Mucosa of descending colon (tissue), 3 donors: ENCODE measurements at regions not wholly inside any gene's neighbourhood (a gene's known extent, or its start where the extent isn't known, plus 50 kb on each side); places are given as distances from the start of the nearest gene placed in this dataset.

ENCODE experiments used
- ATAC-seq: fragments of 200-7000 bp; cut with Tn5 transposase; one replicate; pipeline ENCODE4 v1.9.1; 2020; ENCODE audit warnings: mild to moderate bottlenecking, moderate library complexity
- DNase-seq, 3 donors: peaks; one replicate each; pipeline ENCODE4 v3.0.0-alpha.2; 2020
- H3K36me3 ChIP-seq: fragments of 200-600 bp; one replicate; pipeline ENCODE4 v1.8.0; 2021; ENCODE audit warnings: low read depth, mild to moderate bottlenecking
- H3K4me1 ChIP-seq: fragments of 200-600 bp; one replicate; pipeline ENCODE4 v1.8.0; 2021; ENCODE audit warnings: low read depth, mild to moderate bottlenecking
- H3K4me3 ChIP-seq: fragments of 200-600 bp; one replicate; pipeline ENCODE4 v1.8.0; 2021; ENCODE audit warnings: mild to moderate bottlenecking
- H3K9me3 ChIP-seq: fragments of 200-600 bp; one replicate; pipeline ENCODE4 v1.8.0; 2021; ENCODE audit warnings: mild to moderate bottlenecking
- CTCF ChIP-seq: fragments of 200-600 bp; IDR thresholded peaks from one replicate; pipeline ENCODE4 v1.8.0; 2022; ENCODE audit warnings: antibody characterized with exemption, mild to moderate bottlenecking
- intact Hi-C, 2 donors: fragments of 100-400 bp; cut with DNase I in 1 of 2; cut with micrococcal nuclease in 1 of 2; formaldehyde crosslinking; loops; one replicate each; pipeline versions ENCODE4 v1.11.0 to v1.11.1; 2022; cut with DNase I, micrococcal nuclease
- donor health status: DM: no; HTN: no; CAD: no; lungs with moderate emphysema.
- donor health status: DM: no; HTN: no; CAD: no.
- donor health status: DM: no; HTN: yes; CAD: no.

- Histone ChIP-seq H3K36me3 (no peaks in the 10 kb centered on the region), H3K4me1 (no peaks in the 10 kb centered on the region), H3K4me3 (no peak overlapping the region), H3K9me3 (no peaks in the 10 kb centered on the region)
- ATAC-seq (no peak), DNase-seq (no peak)
- intact Hi-C loops: no loop called here
- no peak for TF ChIP-seq CTCF
These were observed 139.2 kb upstream of the ATP10B start for GRCh38 chr5:160991205-160991604.

- H3K4me1 ChIP-seq: no peaks in the 10 kb centered on the region
- no peak overlapping the region for H3K4me3 ChIP-seq
- intact Hi-C loops: no loop called here
- no peak for TF ChIP-seq CTCF
- ATAC-seq (no peak), DNase-seq (no peak)
- H3K9me3 ChIP-seq: no peaks in the 10 kb centered on the region
- H3K36me3 ChIP-seq: no peaks in the 10 kb centered on the region
These were observed 127.4 kb upstream of the ATP10B start for GRCh38 chr5:160979385-160979784.

- H3K4me3 ChIP-seq: no peak overlapping the region
- no peaks in the 10 kb centered on the region for H3K36me3 ChIP-seq
- DNase-seq: no peak
- no peaks in the 10 kb centered on the region for H3K4me1 ChIP-seq
- no peak for ATAC-seq
- TF ChIP-seq CTCF: no peak
- no peaks in the 10 kb centered on the region for H3K9me3 ChIP-seq
- intact Hi-C loops: no loop called here
These were observed 126.9 kb upstream of the ATP10B start for GRCh38 chr5:160978944-160979343.

- no peaks in the 10 kb centered on the region for H3K36me3 ChIP-seq
- intact Hi-C loops: no loop called here
- TF ChIP-seq CTCF: no peak
- H3K9me3 ChIP-seq: no peaks in the 10 kb centered on the region
- DNase-seq (no peak), ATAC-seq (no peak)
- H3K4me1 ChIP-seq: no peaks in the 10 kb centered on the region
- H3K4me3 ChIP-seq: no peak overlapping the region
These were observed 124.2 kb upstream of the ATP10B start for GRCh38 chr5:160976181-160976580.

GRCh38 chr5:160970605-160971191 lies 118.7 kb upstream of the ATP10B start:
- intact Hi-C loops: no loop called here
- no peak for ATAC-seq
- H3K4me3 ChIP-seq: no peak overlapping the region
- no peak for DNase-seq
- H3K9me3 ChIP-seq: no peaks in the 10 kb centered on the region
- H3K4me1 ChIP-seq: no peaks in the 10 kb centered on the region
- no peaks in the 10 kb centered on the region for H3K36me3 ChIP-seq
- TF ChIP-seq CTCF: no peak

- no peaks in the 10 kb centered on the region for H3K9me3 ChIP-seq
- DNase-seq (no peak), ATAC-seq (no peak)
- H3K4me3 ChIP-seq: no peak overlapping the region
- no peaks in the 10 kb centered on the region for H3K4me1 ChIP-seq
- no peak for TF ChIP-seq CTCF
- H3K36me3 ChIP-seq: no peaks in the 10 kb centered on the region
- intact Hi-C loops: no loop called here
These were observed 117.6 kb upstream of the ATP10B start for GRCh38 chr5:160969645-160970044.
